NCI-H774 (cell line): ENCODE measurements at regions not wholly inside any gene's neighbourhood (a gene's known extent, or its start where the extent isn't known, plus 50 kb on each side); places are given as distances from the start of the nearest gene placed in this dataset.
"Not testable (repeated sequence)": the region's sequence is repeated elsewhere in the genome, so short reads cannot be mapped to it uniquely, and the experiment has no call there.

Source experiments
- DNase-seq: peaks from one replicate; lab custom pipeline; 2025; lab: John Stamatoyannopoulos, UW

DNA sequence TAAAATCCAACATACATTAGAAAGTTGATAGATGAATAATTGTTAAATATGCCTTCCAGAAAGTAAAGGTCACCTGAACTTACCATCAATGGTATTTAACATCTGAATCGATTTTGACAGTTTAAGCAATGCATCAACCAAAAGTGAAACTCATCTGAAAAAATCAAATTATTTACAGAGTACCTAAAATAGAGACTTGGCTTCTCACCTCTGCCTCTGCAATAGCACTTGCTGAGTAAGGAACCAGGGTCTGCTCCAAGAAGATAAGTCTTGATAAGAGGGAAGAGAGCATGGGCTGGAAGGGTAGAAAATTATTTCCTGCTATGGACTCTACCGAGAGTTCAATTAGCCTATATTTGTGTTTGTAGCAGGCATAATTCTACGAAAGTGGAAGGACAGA, 868.3 kb downstream of the STIM2 start:
- DNase-seq, result no peak

DNA sequence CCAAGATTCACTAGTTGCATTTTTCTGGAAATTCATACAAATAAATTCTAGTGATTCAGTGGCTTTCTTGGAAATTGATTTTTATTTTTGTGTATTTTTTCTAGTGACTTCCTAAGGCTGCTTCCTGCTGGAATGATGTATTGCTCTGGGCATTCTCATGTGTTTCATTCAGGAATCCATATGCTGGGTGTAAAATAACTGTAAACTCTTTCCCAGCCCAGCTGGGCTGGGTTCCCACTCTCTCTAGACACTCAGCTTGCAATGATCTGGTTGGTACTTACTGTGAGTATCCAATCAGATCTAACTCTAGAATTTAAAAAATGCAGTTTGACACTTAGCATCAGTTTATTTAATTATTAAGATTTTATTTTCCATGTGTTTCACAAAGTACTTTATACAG, 882.2 kb downstream of the STIM2 start:
- no peak for DNase-seq

DNA sequence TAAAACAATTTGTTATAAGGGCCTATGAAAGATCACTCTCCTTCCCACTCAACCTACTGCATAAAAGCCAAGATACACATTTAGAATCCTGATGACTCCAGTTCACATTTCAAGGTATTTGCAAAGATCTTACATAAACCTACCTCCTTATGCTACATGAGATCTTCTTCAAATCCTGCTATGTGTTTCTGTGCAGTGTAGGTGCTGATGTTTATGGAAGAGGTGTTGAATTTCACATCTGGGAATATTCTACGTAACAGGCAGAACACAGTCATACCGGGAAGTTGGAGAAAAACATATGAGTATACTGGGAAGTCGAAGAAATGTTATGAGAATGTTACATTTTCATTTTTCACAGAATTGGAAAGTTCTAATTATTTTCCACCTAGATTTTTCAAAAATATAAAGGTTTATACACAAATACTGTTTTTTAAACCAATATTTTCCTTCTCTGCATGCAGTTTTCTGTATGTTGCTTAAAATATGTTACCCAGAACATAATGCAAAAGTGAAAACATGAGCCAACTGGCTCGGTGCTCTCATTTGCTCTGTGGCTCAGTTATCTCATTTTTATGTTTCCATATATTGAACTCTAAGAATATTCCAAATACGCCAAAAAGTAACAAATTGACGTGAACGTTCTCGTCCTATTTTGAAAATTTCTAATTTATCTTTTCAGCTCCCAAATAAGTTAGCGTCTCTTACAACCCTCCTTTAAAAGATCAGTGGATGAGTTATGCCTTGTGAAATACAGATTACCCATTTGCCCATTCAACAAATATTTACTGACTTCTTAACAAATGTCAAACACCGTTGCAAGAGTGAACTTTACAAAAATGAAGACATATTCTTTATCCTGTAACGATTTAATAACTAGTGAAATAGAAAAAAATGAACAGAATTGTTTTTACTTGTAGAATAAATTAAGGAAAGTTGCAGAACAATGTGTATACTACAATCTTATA, 899.3 kb downstream of the STIM2 start:
- no peak for DNase-seq

DNA sequence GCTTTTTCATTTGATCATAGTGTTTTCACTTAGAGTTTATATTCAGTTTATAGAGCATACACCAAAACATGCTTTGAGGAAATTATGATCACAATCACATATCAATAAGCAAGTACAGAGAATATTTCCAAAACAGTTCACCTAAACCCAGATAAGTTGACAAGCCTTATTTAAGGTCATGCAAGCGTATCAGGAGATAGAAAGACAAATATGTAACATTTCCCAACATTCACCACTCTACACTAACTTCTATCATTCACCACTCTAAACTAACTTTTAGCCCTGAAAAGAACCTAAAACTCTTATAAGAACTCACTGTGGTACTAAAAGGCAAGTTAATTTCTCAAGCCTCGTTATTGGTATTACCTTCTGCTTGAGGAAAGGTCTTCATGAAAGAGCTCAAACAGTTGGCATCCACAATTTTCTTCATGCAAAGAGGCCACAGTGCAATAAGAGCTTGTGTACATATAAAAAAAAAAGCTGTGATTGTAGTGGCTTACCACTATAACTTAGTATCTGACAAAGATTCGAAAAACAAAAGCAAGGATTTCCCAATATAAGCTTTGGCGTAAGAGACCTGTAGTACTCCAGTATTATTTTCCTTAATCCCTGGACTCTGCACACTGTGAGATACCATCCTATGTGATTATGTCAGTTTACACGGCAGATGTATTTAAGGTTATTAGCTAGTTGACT, 903.3 kb downstream of the STIM2 start:
- no peak for DNase-seq

DNA sequence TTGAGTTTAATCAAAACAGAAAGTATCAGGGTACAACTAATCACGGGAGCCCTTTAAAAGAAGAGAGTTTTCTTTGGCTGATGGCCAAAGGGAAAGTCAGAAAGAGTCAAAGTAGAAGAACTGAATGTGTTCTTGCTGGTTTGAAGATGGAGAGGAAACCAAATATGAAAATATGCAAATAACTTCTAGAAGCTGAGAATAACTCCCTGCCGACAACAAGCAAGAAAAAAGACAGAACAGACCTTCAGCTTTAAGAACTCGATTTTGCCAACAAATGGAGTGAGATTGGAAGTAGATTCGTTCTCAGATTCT, 903.8 kb downstream of the STIM2 start:
- DNase-seq, result no peak

DNA sequence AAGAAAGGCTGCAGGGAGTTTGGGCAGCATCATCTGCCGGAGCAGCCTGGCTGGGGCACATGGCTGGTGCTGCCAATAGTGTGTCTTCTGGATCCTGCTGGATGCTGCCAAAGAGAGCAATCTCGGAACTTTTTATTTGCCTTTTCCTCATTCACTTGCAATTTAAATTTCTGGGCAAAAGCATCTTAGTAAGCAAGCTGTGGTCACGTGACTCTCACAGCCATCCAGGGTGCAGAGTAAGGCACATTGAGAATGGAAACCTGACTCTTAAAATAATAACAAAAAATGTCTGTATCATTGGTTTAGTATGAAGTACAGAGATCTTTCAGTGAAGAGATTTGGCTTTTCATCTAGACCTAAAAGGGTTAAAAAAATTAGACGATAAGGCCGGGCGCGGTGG, 910.3 kb downstream of the STIM2 start:
- DNase-seq, result no peak

DNA sequence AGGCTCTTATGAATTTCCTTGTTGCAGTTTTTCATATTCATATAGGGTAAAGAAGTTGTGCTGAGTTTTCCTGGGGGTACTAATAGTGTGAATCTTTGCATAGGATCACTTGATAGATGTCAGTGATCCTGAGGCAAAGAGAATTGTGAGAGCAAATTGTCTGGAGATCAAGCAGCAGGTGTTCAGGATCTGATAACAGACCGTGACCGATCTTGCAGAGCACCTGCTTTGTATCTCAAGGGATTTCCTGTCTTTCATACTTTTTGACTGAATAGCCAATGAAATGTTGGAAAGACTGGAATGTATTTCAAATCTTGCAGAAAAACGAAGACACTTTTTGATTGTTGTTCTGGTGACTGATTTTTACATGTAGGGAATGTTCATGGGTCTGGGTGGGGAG, 914.5 kb downstream of the STIM2 start:
- DNase-seq, result no peak

DNA sequence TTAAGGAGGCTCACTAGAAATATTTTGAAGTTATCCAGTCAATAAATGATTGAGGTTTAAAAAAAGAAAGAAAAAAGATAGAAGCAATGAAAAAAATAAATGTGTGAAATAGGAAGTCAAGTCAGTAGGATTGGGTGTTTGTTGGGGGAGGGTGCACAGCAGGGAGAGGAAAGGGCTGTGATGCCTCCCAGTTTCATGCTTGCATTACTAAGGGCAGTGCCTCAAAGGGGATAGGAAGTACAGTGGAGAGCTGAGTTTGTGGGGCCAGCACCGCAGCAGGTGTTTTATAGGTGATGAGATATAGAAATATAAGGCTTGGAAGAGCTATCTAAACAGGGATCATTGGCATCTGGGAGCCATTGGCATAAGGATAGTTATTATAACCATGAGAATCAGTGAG, 919.2 kb downstream of the STIM2 start:
- no peak for DNase-seq

DNA sequence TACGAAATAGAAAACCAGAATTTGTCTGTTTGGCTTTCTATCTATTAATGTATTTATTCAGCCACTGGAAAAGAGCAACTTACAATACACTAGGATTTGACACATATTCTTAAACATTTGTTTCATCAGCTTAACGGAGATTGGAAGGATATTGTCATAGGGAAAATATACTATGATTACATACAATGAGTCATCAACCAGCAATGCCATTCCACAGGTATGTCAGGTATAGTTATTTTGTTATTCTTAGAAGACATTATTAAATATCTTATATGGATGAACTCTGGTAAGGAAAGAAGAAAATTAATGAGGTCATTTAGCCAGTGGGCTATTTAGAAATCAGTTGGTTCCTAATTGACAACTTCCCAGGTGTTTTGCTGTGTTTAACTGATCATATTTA, 926.6 kb downstream of the STIM2 start:
- DNase-seq, result no peak

DNA sequence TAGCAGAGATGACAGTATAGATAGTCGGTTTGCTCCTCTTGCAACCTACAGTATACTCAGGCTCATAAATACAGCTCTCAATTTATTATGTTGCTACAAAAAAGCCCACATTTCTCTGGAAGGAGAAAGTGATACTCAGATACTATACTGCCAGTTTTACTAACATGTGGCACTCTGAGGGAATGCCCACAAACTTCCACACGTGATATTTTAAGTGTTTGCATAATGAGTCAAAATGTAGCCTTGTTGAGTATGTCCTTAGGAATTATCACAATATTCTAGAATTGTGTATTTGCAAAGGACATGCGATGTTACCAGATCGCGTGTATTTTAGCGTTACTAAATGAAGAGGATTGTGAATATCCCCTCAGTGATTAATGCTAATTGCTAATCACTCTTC, 929.1 kb downstream of the STIM2 start:
- DNase-seq, result no peak

DNA sequence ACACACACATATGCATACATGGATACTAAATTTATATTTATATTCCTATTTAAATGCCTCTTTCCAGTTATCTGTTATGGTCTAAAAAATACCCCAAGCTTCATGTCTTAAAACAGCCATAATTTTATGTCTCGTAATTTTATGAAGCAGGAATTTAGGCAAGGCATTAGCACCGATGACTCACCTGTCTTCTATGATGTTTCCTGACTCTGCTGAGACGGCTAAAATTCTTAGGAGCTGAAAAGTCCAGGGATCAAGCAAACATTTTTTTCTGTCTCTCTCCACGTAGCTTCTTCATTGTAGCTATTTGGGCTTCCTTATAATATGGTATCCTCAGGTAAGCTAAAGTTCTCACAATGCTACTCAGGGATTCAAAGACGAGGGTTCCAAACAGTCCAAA, 930.3 kb downstream of the STIM2 start:
- no peak for DNase-seq

DNA sequence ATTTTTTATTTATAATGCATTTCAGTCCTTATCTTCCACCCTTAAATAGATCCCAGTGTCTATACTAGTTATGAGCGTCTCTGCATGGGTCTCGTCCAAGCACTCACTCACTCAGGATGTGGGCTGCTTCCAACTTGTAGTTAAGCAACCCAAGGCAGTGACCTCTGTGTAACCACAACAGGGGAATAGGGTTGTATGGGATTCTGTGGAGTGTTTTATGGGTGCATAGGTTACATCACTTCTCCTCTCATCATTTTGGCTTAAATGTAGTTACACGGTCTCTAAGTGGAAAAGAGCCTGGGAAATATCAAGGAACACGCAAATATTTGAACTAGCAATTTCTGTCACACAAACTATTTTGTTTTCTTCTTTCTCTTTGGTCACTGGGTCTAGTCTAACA, 931.0 kb downstream of the STIM2 start:
- no peak for DNase-seq

DNA sequence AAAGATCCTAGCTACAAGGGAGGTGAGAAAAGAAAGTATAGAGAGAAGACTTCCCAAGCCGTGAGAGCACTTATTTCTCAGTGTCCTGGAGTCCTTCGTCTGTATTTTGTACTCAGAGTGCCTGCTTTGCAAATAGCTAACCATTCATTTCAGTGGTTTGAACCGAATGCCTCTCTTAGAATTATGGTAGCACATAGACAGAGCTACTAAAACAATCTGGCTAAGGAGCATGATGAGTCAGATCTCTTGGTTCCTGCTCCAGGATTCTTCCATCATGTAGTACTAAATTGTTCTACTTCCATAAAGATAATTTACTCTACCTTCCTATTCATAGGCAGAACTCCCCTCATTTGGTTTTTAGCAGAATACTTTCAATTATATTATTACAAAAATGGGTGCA, 946.6 kb downstream of the STIM2 start:
- DNase-seq, result no peak

DNA sequence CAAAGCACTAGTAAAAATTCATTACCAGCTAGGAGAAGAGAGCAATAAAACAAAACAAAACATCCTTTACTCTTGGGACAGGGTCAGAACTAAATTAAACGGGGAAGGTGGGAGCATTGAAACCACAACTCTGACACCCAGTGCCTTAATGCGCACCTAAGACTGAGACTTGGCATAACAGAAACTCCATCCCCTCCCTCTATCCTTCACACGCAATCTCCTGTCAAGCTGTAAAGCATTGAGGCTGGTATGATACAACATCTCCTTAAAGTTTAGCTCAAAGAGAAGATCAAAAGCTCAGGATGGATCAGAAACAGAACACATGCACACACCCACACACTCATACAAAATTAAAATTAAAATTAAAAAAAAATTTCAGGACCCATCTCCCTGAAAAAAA, 951.3 kb downstream of the STIM2 start:
- no peak for DNase-seq

DNA sequence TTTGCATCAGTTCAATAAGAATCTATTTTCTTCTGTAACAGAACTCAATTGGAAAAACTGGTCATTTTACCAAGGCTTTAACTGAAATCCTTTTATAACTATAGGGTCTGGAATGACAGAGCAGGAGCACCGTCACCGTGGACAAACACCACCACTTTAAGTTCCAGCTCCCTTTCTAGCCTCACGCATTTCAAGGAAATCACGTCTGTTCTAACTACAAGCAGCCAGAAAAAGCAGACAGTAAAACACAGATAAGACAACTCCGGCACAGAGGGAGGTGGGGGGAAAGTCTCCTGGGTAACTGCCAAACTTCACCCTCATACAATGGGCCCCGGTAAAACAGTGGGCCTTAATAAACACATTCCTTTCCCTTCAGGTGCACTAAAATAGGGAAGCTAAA, 952.6 kb downstream of the STIM2 start:
- DNase-seq, result not testable (repeated sequence)

DNA sequence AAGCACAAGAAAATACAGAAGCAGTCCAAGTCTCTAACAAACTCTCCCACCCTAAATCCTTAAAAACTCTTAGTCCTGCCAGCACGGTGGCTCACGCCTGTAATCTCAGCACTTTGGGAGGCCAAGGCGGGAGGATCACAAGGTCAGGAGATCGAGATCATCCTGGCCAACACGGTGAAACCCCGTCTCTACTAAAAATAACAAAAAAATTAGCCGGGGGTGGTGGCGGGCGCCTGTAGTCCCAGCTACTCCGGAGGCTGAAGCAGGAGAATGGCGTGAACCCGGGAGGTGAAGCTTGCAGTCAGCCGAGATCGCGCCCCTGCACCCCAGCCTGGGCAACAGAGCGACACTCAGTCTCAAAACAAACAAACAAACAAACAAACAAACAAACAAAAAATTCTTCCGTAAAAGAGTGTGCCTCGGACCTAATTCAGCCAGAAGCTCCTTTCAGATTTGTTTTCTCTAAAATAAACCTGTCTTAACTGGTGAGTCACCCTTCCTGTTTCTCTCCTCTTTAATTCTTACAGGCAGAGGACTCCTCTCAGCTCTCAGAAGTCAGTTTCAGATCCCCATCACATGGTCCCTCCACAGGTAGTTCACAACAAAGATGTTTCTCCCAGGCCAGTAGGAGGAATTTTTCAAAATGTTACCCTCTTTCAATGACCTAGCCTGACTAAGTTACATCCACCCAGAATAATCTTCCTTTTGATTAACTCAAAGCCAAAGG, 953.2 kb downstream of the STIM2 start:
- DNase-seq, result not testable (repeated sequence)

DNA sequence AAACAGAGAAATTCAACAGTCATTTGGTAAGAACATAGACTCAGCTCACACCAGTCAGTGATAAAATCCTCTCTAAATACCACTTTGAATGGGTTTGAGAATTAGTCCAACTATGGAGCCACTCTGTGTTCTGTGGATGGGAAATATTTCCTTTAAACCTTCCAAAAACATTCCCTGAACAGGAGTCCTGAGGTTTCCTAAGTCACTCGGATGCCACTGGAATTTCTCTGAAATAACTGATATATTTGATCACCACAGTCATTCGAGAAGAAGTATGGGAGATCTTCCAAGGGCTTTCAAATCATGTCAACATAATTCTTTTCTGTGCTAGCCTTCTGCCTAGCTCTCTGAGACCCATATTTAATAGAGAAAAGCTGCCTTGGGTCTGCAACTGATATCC, 958.6 kb downstream of the STIM2 start:
- no peak for DNase-seq

DNA sequence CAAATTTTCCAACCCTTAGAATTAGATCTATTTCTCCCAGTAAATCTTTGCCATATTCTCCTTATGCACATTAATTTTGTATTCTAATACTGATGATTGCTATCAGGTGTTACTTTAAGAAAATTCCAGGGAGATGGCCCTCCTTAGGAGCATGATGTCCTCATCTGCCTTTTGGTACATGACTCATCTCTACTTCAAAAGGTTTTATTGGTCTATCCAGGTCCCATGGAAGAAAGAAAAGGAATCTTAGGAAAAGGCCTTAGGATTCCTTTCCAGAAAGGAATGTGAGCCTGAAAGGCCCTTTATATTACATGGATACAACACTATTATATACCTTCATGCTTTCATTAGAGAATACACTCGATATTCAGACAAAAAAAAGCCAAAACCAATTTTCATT, 968.2 kb downstream of the STIM2 start:
- no peak for DNase-seq

DNA sequence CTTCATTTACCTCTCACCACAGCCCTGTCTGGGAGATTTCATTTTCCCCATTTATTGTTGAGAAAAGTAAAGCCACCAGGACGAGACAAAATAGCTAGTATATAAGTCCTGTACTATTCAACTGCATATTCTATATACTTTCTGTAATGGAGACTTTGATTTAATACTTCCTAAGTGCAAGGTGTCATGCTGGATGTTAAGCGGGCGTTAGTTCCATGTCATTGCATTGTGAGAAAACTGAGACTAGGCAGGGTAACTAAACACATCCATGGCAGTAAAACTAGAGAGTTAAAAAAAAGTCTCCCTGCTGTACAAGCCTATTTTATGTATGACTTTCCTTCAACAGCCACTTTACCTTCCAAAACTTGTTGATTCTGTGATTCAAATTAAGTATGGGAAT, 969.6 kb downstream of the STIM2 start:
- DNase-seq, result no peak

DNA sequence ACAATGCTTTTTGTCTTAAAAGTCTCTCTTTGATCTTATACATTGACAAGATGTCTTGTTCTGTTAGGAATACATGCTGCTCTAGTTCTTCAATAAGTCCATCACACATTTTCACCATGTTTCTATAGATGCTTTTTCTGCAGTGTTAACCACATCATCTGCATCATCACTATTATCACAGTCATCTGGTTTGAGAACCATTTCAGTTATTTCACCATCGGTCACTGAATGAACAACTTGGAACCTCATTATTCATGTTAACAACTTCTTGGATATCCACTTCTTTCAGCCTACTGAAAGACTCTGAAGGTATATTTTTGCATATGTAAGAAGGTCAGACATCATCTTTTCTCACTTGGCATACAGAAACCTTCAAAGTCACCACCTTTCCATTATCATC, 975.2 kb downstream of the STIM2 start:
- no peak for DNase-seq

DNA sequence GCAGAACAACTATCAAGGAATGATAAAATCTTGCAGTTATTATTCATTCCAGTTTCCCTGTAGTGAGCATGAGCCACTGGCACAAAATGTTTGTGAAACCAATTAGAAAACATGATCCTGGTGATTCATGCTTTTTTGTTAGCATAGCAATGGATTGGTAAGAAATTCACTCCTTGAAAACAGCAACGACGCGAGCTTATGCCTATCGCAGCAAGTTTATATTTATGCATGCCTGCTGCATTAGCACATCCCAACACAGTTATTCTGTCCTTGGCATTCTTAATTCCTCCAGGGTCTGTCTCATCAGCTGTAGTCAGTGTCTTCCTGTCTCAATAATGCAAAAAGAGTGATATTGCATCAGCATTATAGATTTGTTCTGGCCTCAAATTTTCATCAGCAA, 975.9 kb downstream of the STIM2 start:
- no peak for DNase-seq

DNA sequence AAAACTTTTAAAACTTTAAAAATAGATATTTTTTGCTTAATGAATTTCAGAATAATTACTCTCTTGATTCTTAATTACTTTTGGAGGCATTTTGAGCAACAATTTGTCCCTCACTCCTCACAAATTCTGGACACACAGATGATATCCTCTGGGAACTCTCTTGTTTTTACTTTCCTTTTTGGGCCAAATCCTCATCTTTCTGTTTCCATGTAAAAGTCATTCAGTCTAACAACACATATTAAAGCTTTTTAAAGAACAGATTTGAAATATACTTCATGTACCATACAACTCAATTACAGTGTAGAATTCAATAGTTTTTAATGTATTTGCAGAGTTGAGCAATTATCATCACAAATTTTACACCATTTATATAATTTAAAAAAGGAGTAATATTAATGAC, 983.1 kb downstream of the STIM2 start:
- DNase-seq, result no peak

DNA sequence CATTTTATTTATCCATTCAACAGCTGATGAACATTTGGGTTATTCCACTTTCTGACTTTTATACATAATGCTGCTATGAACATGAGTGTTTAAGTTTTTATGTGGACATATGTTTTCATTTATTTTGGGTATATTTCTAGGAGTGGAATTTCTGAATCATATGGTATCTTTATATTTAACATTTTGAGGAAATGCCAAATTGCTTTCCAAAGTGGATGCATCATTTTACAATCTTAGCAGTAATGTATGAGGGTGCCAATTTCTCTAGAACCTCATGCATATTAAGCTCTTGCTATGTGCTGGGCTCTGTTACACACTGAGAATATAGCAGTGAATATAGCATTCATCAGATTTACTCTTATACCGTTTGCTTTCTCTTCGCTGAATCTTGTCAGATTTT, 983.7 kb downstream of the STIM2 start:
- no peak for DNase-seq
